ENCODE measurements at regions not wholly inside any gene's neighbourhood (a gene's known extent, or its start where the extent isn't known, plus 50 kb on each side); places are given as distances from the start of the nearest gene placed in this dataset.

DNA sequence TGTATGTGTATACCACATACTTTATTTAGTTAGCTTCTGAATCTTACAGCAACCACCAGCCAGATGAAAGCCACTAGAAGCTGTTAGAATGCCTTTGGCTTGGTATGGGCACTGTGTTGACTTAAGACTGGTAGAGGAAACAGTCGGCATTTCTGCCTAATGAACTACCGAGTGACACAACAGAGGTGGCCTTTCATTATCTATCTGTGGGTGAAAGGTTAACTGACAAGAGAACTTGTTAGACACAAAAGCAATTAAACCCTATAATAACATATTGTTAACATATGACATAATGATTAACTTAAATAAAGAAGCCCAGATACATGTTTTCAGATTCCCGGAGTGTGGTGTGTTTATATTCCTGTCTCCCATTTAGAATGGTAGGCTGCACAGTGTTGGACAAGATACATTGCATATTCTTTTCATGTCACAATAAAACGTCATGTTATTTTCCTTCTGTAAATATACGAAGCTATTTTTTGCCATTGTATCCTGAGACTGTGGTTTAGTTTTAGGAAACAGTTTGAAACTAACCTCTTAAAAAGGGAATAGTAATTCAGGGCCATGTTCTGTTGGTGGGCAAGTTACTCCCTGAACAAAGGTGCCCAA, 181.5 kb downstream of the SLIT2 start:
- POLR2A ChIA-PET: no interaction called here
- BruUV-seq (replicated peaks): no TSS peak
- DNase-seq (ENCODE audit: extremely low read depth in 1 of 4, low spot score in 3 of 4) (no peak), FAIRE-seq (no peak), ATAC-seq (no peak)
- Histone ChIP-seq H3K36me3 (ENCODE audit: control insufficient read depth, insufficient read depth, low read length) (no peaks in the 10 kb centered on the region), H4K20me1 (replicated peaks; ENCODE audit: control insufficient read depth, insufficient read depth, low read length) (no peaks in the 10 kb centered on the region), H3K9ac (ENCODE audit: insufficient read depth in 1 of 2, low read depth in 2 of 2, low read length in 2 of 2) (no peak overlapping the region), H3K4me2 (ENCODE audit: insufficient read depth, low read length) (no peak overlapping the region), H2AFZ (ENCODE audit: low read depth, low read length) (peak overlapping the region; percentile 23), H3K9me1 (ENCODE audit: control insufficient read depth, insufficient read depth, low read length) (no peaks in the 10 kb centered on the region), H3K4me1 (replicated peaks in 1 of 2; ENCODE audit: control insufficient read depth in 2 of 2, insufficient read depth in 2 of 2, low read length in 2 of 2) (no peaks in the 10 kb centered on the region), H3K9me3 (replicated peaks; ENCODE audit: control insufficient read depth, insufficient read depth, low read depth, low read length) (no peaks in the 10 kb centered on the region), H3K27me3 (ENCODE audit: control insufficient read depth in 2 of 2, insufficient read depth in 2 of 2, low read length in 2 of 2) (no peaks in the 10 kb centered on the region), H3K4me3 (no peak overlapping the region), H3K27ac (ENCODE audit: extremely low read depth, low read depth, low read length) (no peak overlapping the region), H3K79me2 (ENCODE audit: control insufficient read depth, insufficient read depth, low read length) (no peaks in the 10 kb centered on the region)
- no peak for TF ChIP-seq GTF2E2 (tag; IDR thresholded peaks at IDR 0.05)
- no peak for TF ChIP-seq CHD1 (IDR thresholded peaks at IDR 0.05; ENCODE audit: low read length)
- CTCF ChIA-PET (ENCODE audit: low intra/inter-chr PET ratio): no interaction called here
- in situ Hi-C loops (cut with MboI) (no loop called here), intact Hi-C loops (cut with micrococcal nuclease) (no loop called here)
- 13% methylated on average over 5 of the region's 5 CpGs for WGBS (ENCODE audit: insufficient coverage, low coverage, missing lambda C conversion rate)

DNA sequence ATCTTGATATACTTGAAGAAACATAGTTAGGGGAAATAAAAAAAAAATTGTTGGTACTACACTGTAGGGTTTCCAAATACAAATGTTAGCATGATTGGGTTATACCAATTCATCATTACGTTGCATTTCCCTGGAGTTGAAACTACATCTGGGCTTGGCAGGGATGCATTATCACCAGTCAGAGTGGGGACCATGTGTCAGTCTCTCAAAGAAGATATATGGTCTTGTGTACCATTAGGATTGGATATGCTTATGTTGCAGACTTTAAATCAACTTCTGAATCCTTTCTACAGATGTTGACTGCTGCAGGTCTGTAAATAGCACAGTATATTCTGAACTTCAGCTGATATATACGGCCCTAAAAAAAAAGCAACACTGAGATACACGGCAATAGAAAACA, 188.5 kb downstream of the SLIT2 start:
- DNase-seq (ENCODE audit: extremely low read depth in 1 of 4, low spot score in 3 of 4) (peak in 2 of 4 experiments; percentile 5 to 7), ATAC-seq (no peak), FAIRE-seq (no peak)
- ChIA-PET POLR2A (interaction anchor here (0.6 kb wide), 1 partner anchor 74 kb away, joined by 3 read pairs; no protein-coding TSS in a partner anchor), CTCF (ENCODE audit: low intra/inter-chr PET ratio) (no interaction called here)
- BruUV-seq (replicated peaks): no TSS peak
- Histone ChIP-seq H3K4me2 (ENCODE audit: insufficient read depth, low read length) (no peak overlapping the region), H3K27ac (ENCODE audit: extremely low read depth, low read depth, low read length) (no peak overlapping the region), H3K27me3 (ENCODE audit: control insufficient read depth in 2 of 2, insufficient read depth in 2 of 2, low read length in 2 of 2) (no peaks in the 10 kb centered on the region), H3K9me1 (ENCODE audit: control insufficient read depth, insufficient read depth, low read length) (no peaks in the 10 kb centered on the region), H2AFZ (ENCODE audit: low read depth, low read length) (no peak overlapping the region), H3K79me2 (ENCODE audit: control insufficient read depth, insufficient read depth, low read length) (no peaks in the 10 kb centered on the region), H3K9me3 (replicated peaks; ENCODE audit: control insufficient read depth, insufficient read depth, low read depth, low read length) (no peaks in the 10 kb centered on the region), H3K4me3 (no peak overlapping the region), H3K9ac (ENCODE audit: insufficient read depth in 1 of 2, low read depth in 2 of 2, low read length in 2 of 2) (no peak overlapping the region), H4K20me1 (replicated peaks; ENCODE audit: control insufficient read depth, insufficient read depth, low read length) (no peaks in the 10 kb centered on the region), H3K36me3 (ENCODE audit: control insufficient read depth, insufficient read depth, low read length) (no peaks in the 10 kb centered on the region), H3K4me1 (replicated peaks in 1 of 2; ENCODE audit: control insufficient read depth in 2 of 2, insufficient read depth in 2 of 2, low read length in 2 of 2) (no peaks in the 10 kb centered on the region)
- TF ChIP-seq MEIS2 (IDR thresholded peaks at IDR 0.05; ENCODE audit: partially characterized antibody) (peak; percentile 65), CBFA2T3 (IDR thresholded peaks at IDR 0.05) (0 out of 2 replicates have a peak, but pooled peaks have one; percentile 6), TRIM24 (IDR thresholded peaks at IDR 0.05) (no peak), ZBTB17 (CRISPR knock-in tag; IDR thresholded peaks at IDR 0.05) (no peak)
- TF ChIP-seq, protein P1, sequence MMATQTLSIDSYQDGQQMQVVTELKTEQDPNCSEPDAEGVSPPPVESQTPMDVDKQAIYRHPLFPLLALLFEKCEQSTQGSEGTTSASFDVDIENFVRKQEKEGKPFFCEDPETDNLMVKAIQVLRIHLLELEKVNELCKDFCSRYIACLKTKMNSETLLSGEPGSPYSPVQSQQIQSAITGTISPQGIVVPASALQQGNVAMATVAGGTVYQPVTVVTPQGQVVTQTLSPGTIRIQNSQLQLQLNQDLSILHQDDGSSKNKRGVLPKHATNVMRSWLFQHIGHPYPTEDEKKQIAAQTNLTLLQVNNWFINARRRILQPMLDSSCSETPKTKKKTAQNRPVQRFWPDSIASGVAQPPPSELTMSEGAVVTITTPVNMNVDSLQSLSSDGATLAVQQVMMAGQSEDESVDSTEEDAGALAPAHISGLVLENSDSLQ (IDR thresholded peaks at IDR 0.05): peak; percentile 69
- TF ChIP-seq, protein P2, sequence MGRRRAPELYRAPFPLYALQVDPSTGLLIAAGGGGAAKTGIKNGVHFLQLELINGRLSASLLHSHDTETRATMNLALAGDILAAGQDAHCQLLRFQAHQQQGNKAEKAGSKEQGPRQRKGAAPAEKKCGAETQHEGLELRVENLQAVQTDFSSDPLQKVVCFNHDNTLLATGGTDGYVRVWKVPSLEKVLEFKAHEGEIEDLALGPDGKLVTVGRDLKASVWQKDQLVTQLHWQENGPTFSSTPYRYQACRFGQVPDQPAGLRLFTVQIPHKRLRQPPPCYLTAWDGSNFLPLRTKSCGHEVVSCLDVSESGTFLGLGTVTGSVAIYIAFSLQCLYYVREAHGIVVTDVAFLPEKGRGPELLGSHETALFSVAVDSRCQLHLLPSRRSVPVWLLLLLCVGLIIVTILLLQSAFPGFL (CRISPR knock-in tag; IDR thresholded peaks at IDR 0.05): no peak
- TF ChIP-seq, protein P3, sequence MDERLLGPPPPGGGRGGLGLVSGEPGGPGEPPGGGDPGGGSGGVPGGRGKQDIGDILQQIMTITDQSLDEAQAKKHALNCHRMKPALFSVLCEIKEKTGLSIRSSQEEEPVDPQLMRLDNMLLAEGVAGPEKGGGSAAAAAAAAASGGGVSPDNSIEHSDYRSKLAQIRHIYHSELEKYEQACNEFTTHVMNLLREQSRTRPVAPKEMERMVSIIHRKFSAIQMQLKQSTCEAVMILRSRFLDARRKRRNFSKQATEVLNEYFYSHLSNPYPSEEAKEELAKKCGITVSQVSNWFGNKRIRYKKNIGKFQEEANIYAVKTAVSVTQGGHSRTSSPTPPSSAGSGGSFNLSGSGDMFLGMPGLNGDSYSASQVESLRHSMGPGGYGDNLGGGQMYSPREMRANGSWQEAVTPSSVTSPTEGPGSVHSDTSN (CRISPR knock-in tag; IDR thresholded peaks at IDR 0.05; ENCODE audit: low read depth): no peak
- TF ChIP-seq, protein P3 (tag; conservative IDR thresholded peaks at IDR 0.05; ENCODE audit: low read depth): peak; percentile 68; the same call in 1 of the 2 replicates
- 10% methylated on average over 3 of the region's 3 CpGs for WGBS (ENCODE audit: insufficient coverage, low coverage, missing lambda C conversion rate)
- intact Hi-C loops (cut with micrococcal nuclease): no loop called here
- in situ Hi-C loops (cut with MboI): no loop called here
